OCI-LY3 (cell line): ENCODE measurements at regions not wholly inside any gene's neighbourhood (a gene's known extent, or its start where the extent isn't known, plus 50 kb on each side); places are given as distances from the start of the nearest gene placed in this dataset.

Experiments used
- CTCF ChIP-seq: fragments of 200-600, 300-600 bp; sonication (generic); IDR thresholded peaks from 2 replicates; pipeline ENCODE4 v1.5.1; 2014; ENCODE audit warnings: antibody characterized with exemption, low read length, low read depth
- EZH2phosphoT487 ChIP-seq: fragments of 200-600 bp; shearing (Covaris generic); IDR thresholded peaks from 2 replicates; pipeline ENCODE4 v1.6.1; 2018; ENCODE audit warnings: antibody characterized with exemption, mixed run types, low read depth

GRCh38 chr15:93305306-93305705, 216.3 kb upstream of the RGMA start:
- no peak for TF ChIP-seq CTCF
- TF ChIP-seq EZH2phosphoT487, result no peak
